ENCODE measurements at regions not wholly inside any gene's neighbourhood (a gene's known extent, or its start where the extent isn't known, plus 50 kb on each side); places are given as distances from the start of the nearest gene placed in this dataset.
"Not testable (repeated sequence)": the region's sequence is repeated elsewhere in the genome, so short reads cannot be mapped to it uniquely, and the experiment has no call there.

DNA sequence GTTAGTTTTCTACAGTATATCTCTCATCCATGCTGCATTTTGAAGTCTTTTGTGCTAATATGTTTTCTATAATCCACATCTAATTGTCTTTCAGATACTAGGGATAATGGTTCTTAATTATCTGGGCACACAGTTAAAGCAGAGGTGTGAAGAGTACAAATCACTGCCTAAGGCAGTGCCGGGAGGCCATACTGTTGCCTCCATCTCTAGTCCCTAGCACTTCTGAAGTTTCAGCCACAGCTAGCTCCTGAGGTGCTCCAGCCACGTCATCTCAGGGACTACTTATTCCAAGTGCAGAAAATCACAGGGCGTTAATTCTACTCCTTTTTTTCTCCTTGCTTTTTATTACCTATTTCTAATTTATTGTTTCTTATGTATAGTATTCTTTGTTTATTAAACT is 760.0 kb upstream of the FAM174A start:
- no peak overlapping the region for H3K4me3 ChIP-seq (replicated peaks; ENCODE audit: low read depth, low read length)
- no peak for TF ChIP-seq CTCF (IDR thresholded peaks at IDR 0.05; ENCODE audit: insufficient read depth, low read length, poor library complexity, severe bottlenecking)
- DNase-seq (ENCODE audit: extremely low read depth, insufficient read length): no peak
- no peaks in the 10 kb centered on the region for H3K36me3 ChIP-seq (ENCODE audit: control insufficient read depth, insufficient read depth, low read length)
- H3K27me3 ChIP-seq (replicated peaks; ENCODE audit: control insufficient read depth, insufficient read depth, low read length): no peaks in the 10 kb centered on the region

- Histone ChIP-seq H3K36me3 (ENCODE audit: control insufficient read depth, insufficient read depth, low read length) (no peaks in the 10 kb centered on the region), H3K4me3 (replicated peaks; ENCODE audit: low read depth, low read length) (no peak overlapping the region), H3K27me3 (replicated peaks; ENCODE audit: control insufficient read depth, insufficient read depth, low read length) (no peaks in the 10 kb centered on the region)
- TF ChIP-seq CTCF (IDR thresholded peaks at IDR 0.05; ENCODE audit: insufficient read depth, low read length, poor library complexity, severe bottlenecking): no peak
- no peak for DNase-seq (ENCODE audit: extremely low read depth, insufficient read length)
Observed at GRCh38 chr5:99773290-99773689, 761.9 kb upstream of the FAM174A start.

DNA sequence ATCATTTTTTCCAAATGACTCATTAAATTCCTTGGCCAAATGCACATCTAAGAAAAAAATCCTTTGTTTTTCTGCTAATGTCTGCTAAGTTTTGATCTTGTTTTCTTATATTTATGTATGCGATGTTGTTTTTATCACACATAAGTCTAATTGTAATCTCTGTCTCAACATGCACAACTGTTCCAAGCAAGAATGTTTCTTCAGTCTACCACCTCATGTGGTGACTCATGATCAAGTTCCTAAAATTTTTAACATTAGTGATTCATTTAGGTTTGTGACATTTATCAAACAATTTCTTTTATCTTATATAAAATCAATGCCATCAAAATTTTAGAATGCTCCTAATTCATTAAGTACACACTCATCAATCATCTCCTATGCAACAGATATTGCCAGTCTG is 763.9 kb upstream of the FAM174A start:
- DNase-seq (ENCODE audit: extremely low read depth, insufficient read length): no peak
- no peaks in the 10 kb centered on the region for H3K36me3 ChIP-seq (ENCODE audit: control insufficient read depth, insufficient read depth, low read length)
- no peaks in the 10 kb centered on the region for H3K27me3 ChIP-seq (replicated peaks; ENCODE audit: control insufficient read depth, insufficient read depth, low read length)
- H3K4me3 ChIP-seq (replicated peaks; ENCODE audit: low read depth, low read length): no peak overlapping the region
- no peak for TF ChIP-seq CTCF (IDR thresholded peaks at IDR 0.05; ENCODE audit: insufficient read depth, low read length, poor library complexity, severe bottlenecking)

GRCh38 chr5:99765011-99765410 is 770.2 kb upstream of the FAM174A start:
- TF ChIP-seq CTCF (IDR thresholded peaks at IDR 0.05; ENCODE audit: insufficient read depth, low read length, poor library complexity, severe bottlenecking): no peak
- H3K36me3 ChIP-seq (ENCODE audit: control insufficient read depth, insufficient read depth, low read length): no peaks in the 10 kb centered on the region
- H3K4me3 ChIP-seq (replicated peaks; ENCODE audit: low read depth, low read length): no peak overlapping the region
- DNase-seq (ENCODE audit: extremely low read depth, insufficient read length): no peak
- H3K27me3 ChIP-seq (replicated peaks; ENCODE audit: control insufficient read depth, insufficient read depth, low read length): no peaks in the 10 kb centered on the region

GRCh38 chr5:99763021-99763774 is 772.0 kb upstream of the FAM174A start:
- no peak for DNase-seq (ENCODE audit: extremely low read depth, insufficient read length)
- no peaks in the 10 kb centered on the region for H3K36me3 ChIP-seq (ENCODE audit: control insufficient read depth, insufficient read depth, low read length)
- no peaks in the 10 kb centered on the region for H3K27me3 ChIP-seq (replicated peaks; ENCODE audit: control insufficient read depth, insufficient read depth, low read length)
- peak; percentile 14 for TF ChIP-seq CTCF (IDR thresholded peaks at IDR 0.05; ENCODE audit: insufficient read depth, low read length, poor library complexity, severe bottlenecking)
- H3K4me3 ChIP-seq (replicated peaks; ENCODE audit: low read depth, low read length): no peak overlapping the region

DNA sequence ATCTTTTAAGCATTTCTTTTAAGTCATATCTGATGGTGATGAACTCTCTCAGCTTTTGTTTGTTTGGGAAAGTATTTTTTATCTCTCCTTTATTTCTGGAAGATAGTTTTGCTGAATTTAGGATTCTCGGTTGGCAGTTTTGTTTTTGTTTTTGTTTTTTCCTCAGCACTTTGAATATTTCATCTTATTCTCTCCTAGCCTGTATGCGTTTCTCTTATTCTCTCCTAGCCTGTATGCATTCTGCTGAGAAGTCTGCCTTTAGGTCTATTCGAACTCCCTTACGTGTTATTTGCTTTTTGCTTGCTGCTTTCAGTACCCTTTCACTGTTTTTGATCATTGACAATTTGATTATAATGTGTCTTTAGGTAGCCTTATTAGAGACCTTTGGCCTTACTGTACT is 787.8 kb upstream of the FAM174A start:
- no peak overlapping the region for H3K4me3 ChIP-seq (replicated peaks; ENCODE audit: low read depth, low read length)
- no peaks in the 10 kb centered on the region for H3K36me3 ChIP-seq (ENCODE audit: control insufficient read depth, insufficient read depth, low read length)
- H3K27me3 ChIP-seq (replicated peaks; ENCODE audit: control insufficient read depth, insufficient read depth, low read length): no peaks in the 10 kb centered on the region
- no peak for DNase-seq (ENCODE audit: extremely low read depth, insufficient read length)
- TF ChIP-seq CTCF (IDR thresholded peaks at IDR 0.05; ENCODE audit: insufficient read depth, low read length, poor library complexity, severe bottlenecking): no peak

GRCh38 chr5:99733146-99733545 is 802.0 kb upstream of the FAM174A start:
- H3K27me3 ChIP-seq (replicated peaks; ENCODE audit: control insufficient read depth, insufficient read depth, low read length); DNase-seq (ENCODE audit: extremely low read depth, insufficient read length); H3K36me3 ChIP-seq (ENCODE audit: control insufficient read depth, insufficient read depth, low read length); H3K4me3 ChIP-seq (replicated peaks; ENCODE audit: low read depth, low read length): not testable (repeated sequence)

- H3K36me3 ChIP-seq (ENCODE audit: control insufficient read depth, insufficient read depth, low read length); H3K4me3 ChIP-seq (replicated peaks; ENCODE audit: low read depth, low read length); H3K27me3 ChIP-seq (replicated peaks; ENCODE audit: control insufficient read depth, insufficient read depth, low read length); DNase-seq (ENCODE audit: extremely low read depth, insufficient read length): not testable (repeated sequence)
Observed at GRCh38 chr5:99730653-99731052, 801.8 kb upstream of the CHD1 start.

All from GM06990 (cell line).